Activated naive CD4-positive, alpha-beta T cell treated with anti-CD3 and anti-CD28 coated beads for 36 hours (primary cell): ENCODE measurements at regions not wholly inside any gene's neighbourhood (a gene's known extent, or its start where the extent isn't known, plus 50 kb on each side); places are given as distances from the start of the nearest gene placed in this dataset.

ENCODE experiments used
- CTCF ChIA-PET: fragments of 350-600 bp; sonication (Branson Sonifier 250); formaldehyde crosslinking; loops from one replicate; lab custom pipeline; 2021; ENCODE audit warnings: antibody characterized with exemption; lab: Charles Lee
- DNase-seq: peaks from one replicate; pipeline ENCODE4 v3.0.0-alpha.2; 2020
- H3K27ac Mint-ChIP-seq: one replicate; pipeline ENCODE4 v1.8.0; 2021; ENCODE audit warnings: mild to moderate bottlenecking, mixed read lengths
- H3K27me3 Mint-ChIP-seq: one replicate; pipeline ENCODE4 v1.8.0; 2021; ENCODE audit warnings: low read depth, mixed read lengths
- H3K36me3 Mint-ChIP-seq: one replicate; pipeline ENCODE4 v1.8.0; 2021; ENCODE audit warnings: low read depth, mixed read lengths
- H3K4me1 Mint-ChIP-seq: one replicate; pipeline ENCODE4 v1.8.0; 2021; ENCODE audit warnings: low read depth, mixed read lengths
- H3K4me3 Mint-ChIP-seq: one replicate; pipeline ENCODE4 v1.8.0; 2021; ENCODE audit warnings: mild to moderate bottlenecking, moderate library complexity, mixed read lengths
- H3K9me3 Mint-ChIP-seq: one replicate; pipeline ENCODE4 v1.8.0; 2021; ENCODE audit warnings: mixed read lengths
- intact Hi-C: fragments of 100-400 bp; cut with micrococcal nuclease; formaldehyde crosslinking; loops from one replicate; pipeline ENCODE4 v1.15.1; 2023

- H3K4me1 Mint-ChIP-seq: no peaks in the 10 kb centered on the region
- intact Hi-C loops: no loop called here
- H3K9me3 Mint-ChIP-seq: peaks cover 25% of the 10 kb centered on the region
- no peaks in the 10 kb centered on the region for H3K27me3 Mint-ChIP-seq
- CTCF ChIA-PET: no interaction called here
- H3K36me3 Mint-ChIP-seq: no peaks in the 10 kb centered on the region
- no peak for DNase-seq
- no peak overlapping the region for H3K4me3 Mint-ChIP-seq
- H3K27ac Mint-ChIP-seq: no peak overlapping the region
These were observed 98.7 kb upstream of the POM121L12 start for GRCh38 chr7:52936750-52937149.

- peaks cover 11% of the 10 kb centered on the region for H3K9me3 Mint-ChIP-seq
- DNase-seq: no peak
- H3K36me3 Mint-ChIP-seq: no peaks in the 10 kb centered on the region
- intact Hi-C loops: no loop called here
- H3K27me3 Mint-ChIP-seq: no peaks in the 10 kb centered on the region
- CTCF ChIA-PET: no interaction called here
- H3K4me3 Mint-ChIP-seq: no peak overlapping the region
- H3K27ac Mint-ChIP-seq: no peak overlapping the region
- H3K4me1 Mint-ChIP-seq: no peaks in the 10 kb centered on the region
These were observed 106.8 kb upstream of the POM121L12 start for GRCh38 chr7:52928591-52928990.

- no peak for DNase-seq
- Mint-ChIP-seq H3K27ac (no peak overlapping the region), H3K36me3 (no peaks in the 10 kb centered on the region), H3K4me1 (no peaks in the 10 kb centered on the region), H3K27me3 (no peaks in the 10 kb centered on the region), H3K9me3 (peaks cover 11% of the 10 kb centered on the region), H3K4me3 (no peak overlapping the region)
- intact Hi-C loops: no loop called here
- CTCF ChIA-PET: no interaction called here
These were observed 110.1 kb upstream of the POM121L12 start for GRCh38 chr7:52925332-52925731.

GRCh38 chr7:52920977-52921376, 114.5 kb upstream of the POM121L12 start:
- intact Hi-C loops: no loop called here
- H3K27me3 Mint-ChIP-seq: no peaks in the 10 kb centered on the region
- no peak overlapping the region for H3K27ac Mint-ChIP-seq

GRCh38 chr7:52917982-52918578, 117.4 kb upstream of the POM121L12 start:
- H3K9me3 Mint-ChIP-seq: peaks cover 15% of the 10 kb centered on the region

More at GRCh38 chr7:52920977-52921376, 114.5 kb upstream of the POM121L12 start:
- no peak for DNase-seq
- no peaks in the 10 kb centered on the region for H3K36me3 Mint-ChIP-seq
- H3K4me1 Mint-ChIP-seq: no peaks in the 10 kb centered on the region
- no peak overlapping the region for H3K4me3 Mint-ChIP-seq
- peaks cover 11% of the 10 kb centered on the region for H3K9me3 Mint-ChIP-seq
- CTCF ChIA-PET: interaction anchor here (0.6 kb wide), 1 partner anchor 691 kb away, joined by 4 read pairs; no protein-coding TSS in a partner anchor

GRCh38 chr7:52911795-52912194, 123.6 kb upstream of the POM121L12 start:
- H3K27ac Mint-ChIP-seq: no peak overlapping the region
- no peaks in the 10 kb centered on the region for H3K27me3 Mint-ChIP-seq
- intact Hi-C loops: no loop called here
- no peaks in the 10 kb centered on the region for H3K4me1 Mint-ChIP-seq
- no peak overlapping the region for H3K4me3 Mint-ChIP-seq
- DNase-seq: no peak
- H3K36me3 Mint-ChIP-seq: no peaks in the 10 kb centered on the region
- peaks cover 12% of the 10 kb centered on the region for H3K9me3 Mint-ChIP-seq
- CTCF ChIA-PET: no interaction called here

More at GRCh38 chr7:52917982-52918578, 117.4 kb upstream of the POM121L12 start:
- H3K27ac Mint-ChIP-seq: no peak overlapping the region
- CTCF ChIA-PET: no interaction called here
- no peaks in the 10 kb centered on the region for H3K4me1 Mint-ChIP-seq
- H3K27me3 Mint-ChIP-seq: no peaks in the 10 kb centered on the region
- no peak for DNase-seq
- intact Hi-C loops: no loop called here
- H3K36me3 Mint-ChIP-seq: no peaks in the 10 kb centered on the region
- no peak overlapping the region for H3K4me3 Mint-ChIP-seq

- peaks cover 12% of the 10 kb centered on the region for H3K9me3 Mint-ChIP-seq
- no peak for DNase-seq
- H3K4me3 Mint-ChIP-seq: no peak overlapping the region
- no peaks in the 10 kb centered on the region for H3K36me3 Mint-ChIP-seq
- no peak overlapping the region for H3K27ac Mint-ChIP-seq
- no peaks in the 10 kb centered on the region for H3K4me1 Mint-ChIP-seq
- no peaks in the 10 kb centered on the region for H3K27me3 Mint-ChIP-seq
- CTCF ChIA-PET: no interaction called here
- intact Hi-C loops: no loop called here
These were observed 124.1 kb upstream of the POM121L12 start for GRCh38 chr7:52911326-52911725.

- intact Hi-C loops: no loop called here
- no peak overlapping the region for H3K4me3 Mint-ChIP-seq
- no peaks in the 10 kb centered on the region for H3K4me1 Mint-ChIP-seq
- H3K27me3 Mint-ChIP-seq: no peaks in the 10 kb centered on the region
- no peak for DNase-seq
- no peak overlapping the region for H3K27ac Mint-ChIP-seq
- CTCF ChIA-PET: no interaction called here
- no peaks in the 10 kb centered on the region for H3K36me3 Mint-ChIP-seq
- H3K9me3 Mint-ChIP-seq: peaks cover 15% of the 10 kb centered on the region
These were observed 125.5 kb upstream of the POM121L12 start for GRCh38 chr7:52909935-52910334.

- DNase-seq: no peak
- intact Hi-C loops: no loop called here
- Mint-ChIP-seq H3K4me3 (no peak overlapping the region), H3K27ac (no peak overlapping the region), H3K27me3 (no peaks in the 10 kb centered on the region), H3K9me3 (peaks cover 13% of the 10 kb centered on the region), H3K36me3 (no peaks in the 10 kb centered on the region), H3K4me1 (no peaks in the 10 kb centered on the region)
- CTCF ChIA-PET: no interaction called here
These were observed 126.3 kb upstream of the POM121L12 start for GRCh38 chr7:52909131-52909530.

- CTCF ChIA-PET: no interaction called here
- Mint-ChIP-seq H3K4me3 (no peak overlapping the region), H3K36me3 (no peaks in the 10 kb centered on the region), H3K27me3 (no peaks in the 10 kb centered on the region), H3K4me1 (no peaks in the 10 kb centered on the region), H3K9me3 (peaks cover 9% of the 10 kb centered on the region), H3K27ac (no peak overlapping the region)
- intact Hi-C loops: no loop called here
- no peak for DNase-seq
These were observed 137.7 kb upstream of the POM121L12 start for GRCh38 chr7:52897713-52898112.

GRCh38 chr7:52897288-52897687, 138.1 kb upstream of the POM121L12 start:
- no peak for DNase-seq
- intact Hi-C loops: no loop called here
- Mint-ChIP-seq H3K27ac (no peak overlapping the region), H3K27me3 (no peaks in the 10 kb centered on the region), H3K4me3 (no peak overlapping the region), H3K4me1 (no peaks in the 10 kb centered on the region), H3K36me3 (no peaks in the 10 kb centered on the region), H3K9me3 (peaks cover 9% of the 10 kb centered on the region)
- CTCF ChIA-PET: no interaction called here

- intact Hi-C loops: no loop called here
- no peak overlapping the region for H3K4me3 Mint-ChIP-seq
- CTCF ChIA-PET: no interaction called here
- no peaks in the 10 kb centered on the region for H3K4me1 Mint-ChIP-seq
- no peaks in the 10 kb centered on the region for H3K36me3 Mint-ChIP-seq
- H3K27me3 Mint-ChIP-seq: no peaks in the 10 kb centered on the region
- H3K9me3 Mint-ChIP-seq: peaks cover 5% of the 10 kb centered on the region
- no peak overlapping the region for H3K27ac Mint-ChIP-seq
- no peak for DNase-seq
These were observed 158.2 kb upstream of the POM121L12 start for GRCh38 chr7:52877240-52877639.

GRCh38 chr7:52876402-52876801, 159.0 kb upstream of the POM121L12 start:
- Mint-ChIP-seq H3K4me3 (no peak overlapping the region), H3K27me3 (no peaks in the 10 kb centered on the region), H3K4me1 (no peaks in the 10 kb centered on the region), H3K9me3 (peaks cover 8% of the 10 kb centered on the region), H3K36me3 (no peaks in the 10 kb centered on the region), H3K27ac (no peak overlapping the region)
- no peak for DNase-seq
- intact Hi-C loops: no loop called here
- CTCF ChIA-PET: no interaction called here
